HL-60 (cell line): ENCODE measurements at regions not wholly inside any gene's neighbourhood (a gene's known extent, or its start where the extent isn't known, plus 50 kb on each side); places are given as distances from the start of the nearest gene placed in this dataset.

ENCODE experiments used
- POLR2AphosphoS5 ChIP-seq: IDR thresholded peaks from 2 replicates; pipeline ENCODE4 v1.6.1; 2012; ENCODE audit warnings: low read depth
- TF ChIP-seq, protein P1 (sequence below): IDR thresholded peaks from one replicate; pipeline ENCODE4 v1.5.1; 2011; ENCODE audit warnings: low read length, control low read depth, inconsistent platforms; ENCODE audit not compliant: insufficient read depth

DNA sequence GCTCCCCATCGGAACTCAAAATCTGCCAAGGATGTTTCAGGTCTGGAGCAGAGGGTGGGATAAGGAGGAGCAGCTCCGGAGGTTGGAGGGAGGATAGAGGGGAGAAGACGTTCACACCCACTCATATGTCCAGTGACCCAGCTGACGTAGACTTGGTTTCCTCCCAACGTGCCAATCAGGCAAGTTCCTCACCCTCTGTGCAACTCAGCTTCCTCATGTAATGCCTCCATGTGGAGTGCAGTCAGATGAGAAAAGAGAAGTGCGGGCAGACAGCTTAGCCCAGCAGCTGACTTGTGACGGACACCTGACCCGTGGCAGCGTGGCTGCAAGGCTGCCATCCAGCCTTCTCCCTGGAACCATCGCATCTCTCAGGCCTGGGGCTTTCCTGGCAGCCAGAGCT is 86.8 kb downstream of the NPTX2 start:
- TF ChIP-seq, protein P1, sequence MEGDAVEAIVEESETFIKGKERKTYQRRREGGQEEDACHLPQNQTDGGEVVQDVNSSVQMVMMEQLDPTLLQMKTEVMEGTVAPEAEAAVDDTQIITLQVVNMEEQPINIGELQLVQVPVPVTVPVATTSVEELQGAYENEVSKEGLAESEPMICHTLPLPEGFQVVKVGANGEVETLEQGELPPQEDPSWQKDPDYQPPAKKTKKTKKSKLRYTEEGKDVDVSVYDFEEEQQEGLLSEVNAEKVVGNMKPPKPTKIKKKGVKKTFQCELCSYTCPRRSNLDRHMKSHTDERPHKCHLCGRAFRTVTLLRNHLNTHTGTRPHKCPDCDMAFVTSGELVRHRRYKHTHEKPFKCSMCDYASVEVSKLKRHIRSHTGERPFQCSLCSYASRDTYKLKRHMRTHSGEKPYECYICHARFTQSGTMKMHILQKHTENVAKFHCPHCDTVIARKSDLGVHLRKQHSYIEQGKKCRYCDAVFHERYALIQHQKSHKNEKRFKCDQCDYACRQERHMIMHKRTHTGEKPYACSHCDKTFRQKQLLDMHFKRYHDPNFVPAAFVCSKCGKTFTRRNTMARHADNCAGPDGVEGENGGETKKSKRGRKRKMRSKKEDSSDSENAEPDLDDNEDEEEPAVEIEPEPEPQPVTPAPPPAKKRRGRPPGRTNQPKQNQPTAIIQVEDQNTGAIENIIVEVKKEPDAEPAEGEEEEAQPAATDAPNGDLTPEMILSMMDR: no peak
- TF ChIP-seq POLR2AphosphoS5: no peak
